ENCODE measurements at regions not wholly inside any gene's neighbourhood (a gene's known extent, or its start where the extent isn't known, plus 50 kb on each side); places are given as distances from the start of the nearest gene placed in this dataset.

DNA sequence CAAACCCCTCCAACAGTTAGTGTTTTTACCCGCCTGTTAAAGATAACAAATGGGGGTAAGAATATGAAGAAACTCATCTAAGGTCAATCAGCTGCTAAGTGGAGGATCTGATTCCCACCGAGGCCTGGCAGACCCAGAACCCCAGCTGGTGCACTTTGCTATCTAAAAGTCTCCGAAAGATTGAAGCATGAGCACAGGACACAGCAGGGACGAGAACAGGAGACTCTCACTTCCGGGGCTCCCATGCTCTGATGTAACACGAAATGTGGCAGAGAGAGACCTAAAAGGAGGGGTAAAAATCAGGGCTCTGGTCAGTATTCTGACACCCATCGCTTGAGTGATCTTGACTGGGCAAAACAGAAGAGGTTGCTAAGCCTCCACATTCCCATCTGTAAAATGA, 119.7 kb downstream of the PDCL3 start:
- TF ChIP-seq, protein P1, sequence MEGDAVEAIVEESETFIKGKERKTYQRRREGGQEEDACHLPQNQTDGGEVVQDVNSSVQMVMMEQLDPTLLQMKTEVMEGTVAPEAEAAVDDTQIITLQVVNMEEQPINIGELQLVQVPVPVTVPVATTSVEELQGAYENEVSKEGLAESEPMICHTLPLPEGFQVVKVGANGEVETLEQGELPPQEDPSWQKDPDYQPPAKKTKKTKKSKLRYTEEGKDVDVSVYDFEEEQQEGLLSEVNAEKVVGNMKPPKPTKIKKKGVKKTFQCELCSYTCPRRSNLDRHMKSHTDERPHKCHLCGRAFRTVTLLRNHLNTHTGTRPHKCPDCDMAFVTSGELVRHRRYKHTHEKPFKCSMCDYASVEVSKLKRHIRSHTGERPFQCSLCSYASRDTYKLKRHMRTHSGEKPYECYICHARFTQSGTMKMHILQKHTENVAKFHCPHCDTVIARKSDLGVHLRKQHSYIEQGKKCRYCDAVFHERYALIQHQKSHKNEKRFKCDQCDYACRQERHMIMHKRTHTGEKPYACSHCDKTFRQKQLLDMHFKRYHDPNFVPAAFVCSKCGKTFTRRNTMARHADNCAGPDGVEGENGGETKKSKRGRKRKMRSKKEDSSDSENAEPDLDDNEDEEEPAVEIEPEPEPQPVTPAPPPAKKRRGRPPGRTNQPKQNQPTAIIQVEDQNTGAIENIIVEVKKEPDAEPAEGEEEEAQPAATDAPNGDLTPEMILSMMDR (IDR thresholded peaks at IDR 0.05; ENCODE audit: low read depth, low read length): no peak
- H3K9me3 ChIP-seq (ENCODE audit: control insufficient read depth, insufficient read depth, low read length): no peaks in the 10 kb centered on the region
- ChIA-PET POLR2A (no interaction called here), CTCF (interaction anchor here (0.6 kb wide), 1 partner anchor 89 kb away, joined by 3 read pairs; no protein-coding TSS in a partner anchor)
- no peak overlapping the region for H3K27ac ChIP-seq (ENCODE audit: low read depth, low read length)
- H3K27me3 ChIP-seq (ENCODE audit: control insufficient read depth, insufficient read depth, low read length): peaks cover 5% of the 10 kb centered on the region
- no peak overlapping the region for H3K4me3 ChIP-seq (ENCODE audit: low read depth, low read length)
- no peak for DNase-seq (ENCODE audit: low read depth, low spot score)

DNA sequence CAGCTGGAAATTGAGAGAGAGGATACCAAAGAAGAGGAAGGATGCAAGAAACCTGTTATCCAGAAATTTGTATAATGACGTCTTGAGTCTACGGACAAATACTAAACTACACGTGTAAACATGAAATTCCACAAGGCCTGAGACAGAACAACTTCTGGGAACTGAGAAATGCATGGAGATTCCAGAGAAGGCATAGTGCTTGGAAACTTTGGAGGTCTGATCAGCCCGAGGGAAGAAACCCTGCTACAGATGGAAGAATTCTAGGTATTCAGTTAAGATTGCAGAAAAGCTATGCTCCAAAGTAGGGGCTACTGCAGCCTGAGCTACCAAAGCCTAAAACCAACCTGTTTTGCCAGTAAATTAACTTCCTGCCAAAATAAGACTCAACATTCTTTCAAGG, 120.4 kb downstream of the PDCL3 start:
- TF ChIP-seq, protein P1 (IDR thresholded peaks at IDR 0.05; ENCODE audit: low read depth, low read length): no peak
- DNase-seq (ENCODE audit: low read depth, low spot score): no peak
- POLR2A ChIA-PET: no interaction called here
- Histone ChIP-seq H3K27ac (ENCODE audit: low read depth, low read length) (no peak overlapping the region), H3K9me3 (ENCODE audit: control insufficient read depth, insufficient read depth, low read length) (no peaks in the 10 kb centered on the region), H3K4me3 (ENCODE audit: low read depth, low read length) (no peak overlapping the region), H3K27me3 (ENCODE audit: control insufficient read depth, insufficient read depth, low read length) (peaks cover 2% of the 10 kb centered on the region)
- CTCF ChIA-PET: no interaction called here

DNA sequence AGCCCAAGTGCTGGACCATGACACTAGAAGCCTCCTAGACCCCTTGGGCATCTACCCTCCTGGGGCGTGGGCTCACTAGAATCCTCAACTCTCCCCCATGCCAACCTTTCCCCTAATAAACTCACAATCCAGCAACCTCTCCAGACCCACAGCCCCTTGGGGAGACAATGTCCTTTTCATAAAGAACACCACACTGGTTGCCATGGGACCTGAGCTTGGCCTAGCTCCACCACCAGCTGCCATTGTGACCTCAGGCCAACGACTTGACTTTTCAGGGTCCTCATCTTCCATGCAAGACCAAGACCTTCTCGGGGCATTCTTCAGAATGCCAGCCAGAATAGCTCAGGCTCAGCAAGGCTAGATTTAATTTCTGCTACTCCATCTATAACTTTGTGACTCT, 128.1 kb upstream of the NPAS2 start:
- CTCF ChIA-PET: no interaction called here
- no peak for DNase-seq (ENCODE audit: low read depth, low spot score)
- POLR2A ChIA-PET: no interaction called here

DNA sequence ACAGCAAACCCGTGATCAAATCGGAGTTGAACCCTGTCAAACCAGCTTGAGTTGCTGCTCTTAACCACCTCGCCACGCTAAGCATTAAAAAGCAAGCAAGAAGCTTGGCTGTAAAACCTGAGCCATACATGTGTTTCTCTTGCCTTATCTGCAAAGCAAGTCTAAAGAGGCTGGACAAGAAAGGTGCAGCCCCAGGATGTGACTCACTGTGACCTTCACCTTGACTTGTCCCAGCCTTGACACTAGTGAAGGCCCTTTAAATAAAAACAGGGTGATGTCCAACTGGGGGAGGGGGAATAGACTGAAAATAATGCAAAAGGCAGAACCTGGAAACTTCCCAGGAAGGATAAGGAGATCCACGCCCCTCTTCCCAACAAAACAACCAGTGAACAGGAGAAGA, 127.6 kb upstream of the NPAS2 start:
- Histone ChIP-seq H3K9me3 (ENCODE audit: control insufficient read depth, insufficient read depth, low read length) (no peaks in the 10 kb centered on the region), H3K27ac (ENCODE audit: low read depth, low read length) (no peak overlapping the region), H3K4me3 (ENCODE audit: low read depth, low read length) (no peak overlapping the region), H3K27me3 (ENCODE audit: control insufficient read depth, insufficient read depth, low read length) (peaks cover 11% of the 10 kb centered on the region)
- CTCF ChIA-PET: no interaction called here
- POLR2A ChIA-PET: no interaction called here
- TF ChIP-seq, protein P1 (IDR thresholded peaks at IDR 0.05; ENCODE audit: low read depth, low read length): no peak
- no peak for DNase-seq (ENCODE audit: low read depth, low spot score)

More for the DNA sequence above, 128.1 kb upstream of the NPAS2 start:
- no peaks in the 10 kb centered on the region for H3K9me3 ChIP-seq (ENCODE audit: control insufficient read depth, insufficient read depth, low read length)
- peaks cover 11% of the 10 kb centered on the region for H3K27me3 ChIP-seq (ENCODE audit: control insufficient read depth, insufficient read depth, low read length)
- H3K27ac ChIP-seq (ENCODE audit: low read depth, low read length): no peak overlapping the region
- TF ChIP-seq, protein P1 (IDR thresholded peaks at IDR 0.05; ENCODE audit: low read depth, low read length): no peak
- H3K4me3 ChIP-seq (ENCODE audit: low read depth, low read length): no peak overlapping the region

DNA sequence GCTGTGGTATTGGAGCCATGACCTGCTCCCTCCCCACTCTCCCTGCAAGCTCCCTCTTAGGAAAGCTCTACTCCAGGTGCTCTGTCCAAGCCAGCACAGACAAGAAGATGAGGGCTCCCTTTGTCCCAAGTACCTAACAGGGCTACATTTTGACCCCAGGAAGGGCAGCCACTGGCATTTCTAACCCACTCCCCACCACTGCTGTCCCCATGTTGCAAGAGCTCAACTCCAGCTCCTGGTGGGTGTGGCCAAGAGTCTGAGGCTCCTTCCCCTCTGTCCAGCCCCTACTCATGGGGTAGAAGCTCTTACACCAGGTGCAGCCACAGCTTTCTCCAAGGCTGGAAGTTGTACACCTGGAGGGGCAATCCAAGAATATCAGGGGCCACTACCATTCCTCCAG, 127.0 kb upstream of the NPAS2 start:
- ChIA-PET CTCF (no interaction called here), POLR2A (no interaction called here)
- Histone ChIP-seq H3K9me3 (ENCODE audit: control insufficient read depth, insufficient read depth, low read length) (no peaks in the 10 kb centered on the region), H3K27ac (ENCODE audit: low read depth, low read length) (no peak overlapping the region), H3K4me3 (ENCODE audit: low read depth, low read length) (no peak overlapping the region), H3K27me3 (ENCODE audit: control insufficient read depth, insufficient read depth, low read length) (peaks cover 11% of the 10 kb centered on the region)
- no peak for DNase-seq (ENCODE audit: low read depth, low spot score)
- TF ChIP-seq, protein P1 (IDR thresholded peaks at IDR 0.05; ENCODE audit: low read depth, low read length): no peak
